ENCODE measurements at regions not wholly inside any gene's neighbourhood (a gene's known extent, or its start where the extent isn't known, plus 50 kb on each side); places are given as distances from the start of the nearest gene placed in this dataset.

GRCh38 chr12:42846782-42847181 lies 257.2 kb upstream of the PRICKLE1 start:
- Histone ChIP-seq H3K4me1 (ENCODE audit: control insufficient read depth, insufficient read depth, low read length, poor library complexity, severe bottlenecking) (no peaks in the 10 kb centered on the region), H3K9me3 (ENCODE audit: control insufficient read depth, low read length) (no peaks in the 10 kb centered on the region), H3K36me3 (ENCODE audit: control insufficient read depth, insufficient read depth, low read length) (no peaks in the 10 kb centered on the region), H3K27ac (ENCODE audit: low read depth, low read length, severe bottlenecking) (no peak overlapping the region), H3K4me3 (ENCODE audit: extremely low read depth, insufficient read depth, low read length, poor library complexity, severe bottlenecking) (no peak overlapping the region)
- no CpG with 5 or more reads among the region's 1 CpG for WGBS, 2 experiments (ENCODE audit: insufficient coverage in 2 of 2)

GRCh38 chr12:42834062-42834461 lies 244.5 kb upstream of the PRICKLE1 start:
- no peaks in the 10 kb centered on the region for H3K4me1 ChIP-seq (ENCODE audit: control insufficient read depth, insufficient read depth, low read length, poor library complexity, severe bottlenecking)
- H3K4me3 ChIP-seq (ENCODE audit: extremely low read depth, insufficient read depth, low read length, poor library complexity, severe bottlenecking): no peak overlapping the region
- WGBS, 2 experiments (ENCODE audit: insufficient coverage in 2 of 2): 89 to 94% methylated on average over 2 of the region's 2 CpGs
- H3K27ac ChIP-seq (ENCODE audit: low read depth, low read length, severe bottlenecking): no peak overlapping the region
- H3K36me3 ChIP-seq (ENCODE audit: control insufficient read depth, insufficient read depth, low read length): no peaks in the 10 kb centered on the region
- H3K9me3 ChIP-seq (ENCODE audit: control insufficient read depth, low read length): peaks cover 4% of the 10 kb centered on the region

DNA sequence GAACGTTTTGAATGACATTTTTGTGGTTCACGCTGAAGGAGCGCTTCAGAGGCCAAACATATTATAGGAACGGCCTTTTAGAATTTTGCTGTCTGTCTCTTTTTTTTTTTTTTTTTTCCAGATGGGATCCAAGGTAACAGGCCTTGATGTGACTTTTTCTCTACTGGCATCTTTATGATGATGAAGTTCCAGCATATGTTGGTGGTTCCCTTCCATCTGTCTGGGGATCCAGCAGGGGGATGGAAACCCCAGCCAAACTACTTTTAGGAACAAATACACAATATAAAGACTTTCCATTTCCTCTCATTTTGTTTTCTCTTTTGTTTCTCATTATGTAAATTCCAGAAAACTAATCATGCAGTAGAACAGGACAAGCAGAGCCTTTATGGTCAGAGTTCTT lies 239.3 kb upstream of the PRICKLE1 start:
- 95 to 100% methylated on average over 4 of the region's 4 CpGs for WGBS, 2 experiments (ENCODE audit: insufficient coverage in 2 of 2)
- Histone ChIP-seq H3K4me1 (ENCODE audit: control insufficient read depth, insufficient read depth, low read length, poor library complexity, severe bottlenecking) (no peaks in the 10 kb centered on the region), H3K9me3 (ENCODE audit: control insufficient read depth, low read length) (no peaks in the 10 kb centered on the region), H3K36me3 (ENCODE audit: control insufficient read depth, insufficient read depth, low read length) (no peaks in the 10 kb centered on the region), H3K27ac (ENCODE audit: low read depth, low read length, severe bottlenecking) (no peak overlapping the region), H3K4me3 (ENCODE audit: extremely low read depth, insufficient read depth, low read length, poor library complexity, severe bottlenecking) (no peak overlapping the region)

- H3K4me1 ChIP-seq (ENCODE audit: control insufficient read depth, insufficient read depth, low read length, poor library complexity, severe bottlenecking): no peaks in the 10 kb centered on the region
- H3K9me3 ChIP-seq (ENCODE audit: control insufficient read depth, low read length): no peaks in the 10 kb centered on the region
- H3K36me3 ChIP-seq (ENCODE audit: control insufficient read depth, insufficient read depth, low read length): no peaks in the 10 kb centered on the region
- WGBS, 2 experiments (ENCODE audit: insufficient coverage in 2 of 2): no CpG with 5 or more reads among the region's 2 CpGs
- H3K27ac ChIP-seq (ENCODE audit: low read depth, low read length, severe bottlenecking): no peak overlapping the region
- no peak overlapping the region for H3K4me3 ChIP-seq (ENCODE audit: extremely low read depth, insufficient read depth, low read length, poor library complexity, severe bottlenecking)
Observed at GRCh38 chr12:42824327-42824726, 234.8 kb upstream of the PRICKLE1 start.

DNA sequence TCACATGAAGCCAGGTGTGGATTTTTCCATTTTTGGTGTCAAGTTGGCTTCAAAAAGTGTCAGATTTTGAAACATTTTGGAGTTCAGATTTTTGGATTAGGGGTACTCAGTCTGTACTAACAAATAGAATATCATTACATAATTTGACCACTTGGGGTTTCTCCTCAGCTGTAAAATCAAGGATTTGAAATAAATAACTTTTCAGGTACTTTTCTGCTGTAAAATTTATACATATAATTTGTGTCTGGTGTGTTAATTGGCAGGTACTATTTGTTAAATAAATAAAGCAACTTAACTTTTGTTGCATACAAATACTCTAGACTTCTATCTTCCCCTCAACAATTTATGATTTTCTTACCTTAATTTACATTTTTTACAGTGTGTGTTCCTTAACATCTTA lies 234.1 kb upstream of the PRICKLE1 start:
- Histone ChIP-seq H3K4me3 (ENCODE audit: extremely low read depth, insufficient read depth, low read length, poor library complexity, severe bottlenecking) (no peak overlapping the region), H3K36me3 (ENCODE audit: control insufficient read depth, insufficient read depth, low read length) (no peaks in the 10 kb centered on the region), H3K4me1 (ENCODE audit: control insufficient read depth, insufficient read depth, low read length, poor library complexity, severe bottlenecking) (no peaks in the 10 kb centered on the region), H3K9me3 (ENCODE audit: control insufficient read depth, low read length) (no peaks in the 10 kb centered on the region), H3K27ac (ENCODE audit: low read depth, low read length, severe bottlenecking) (no peak overlapping the region)

DNA sequence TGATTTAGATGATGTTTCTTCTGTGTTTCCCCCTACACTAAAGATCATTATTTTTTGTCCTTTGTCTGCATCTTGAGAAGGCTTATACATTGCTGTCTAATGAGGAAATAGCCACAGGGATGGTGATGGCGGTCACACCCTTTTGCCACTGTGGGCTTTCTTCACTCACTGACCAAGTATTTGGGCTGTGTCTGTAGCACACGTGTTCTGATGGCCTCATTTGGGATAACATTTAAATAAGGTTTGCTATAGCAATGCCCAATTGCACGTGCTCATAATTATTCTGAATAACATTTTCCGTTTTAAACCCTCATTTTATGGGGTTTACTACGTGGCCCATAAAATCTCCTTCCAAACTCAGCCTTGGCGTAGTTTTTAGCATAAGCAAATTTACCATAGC lies 230.3 kb upstream of the PRICKLE1 start:
- no peaks in the 10 kb centered on the region for H3K36me3 ChIP-seq (ENCODE audit: control insufficient read depth, insufficient read depth, low read length)
- WGBS, 2 experiments (ENCODE audit: insufficient coverage in 2 of 2): 72 to 92% methylated on average over 4 to 5 of the region's 6 CpGs
- no peaks in the 10 kb centered on the region for H3K4me1 ChIP-seq (ENCODE audit: control insufficient read depth, insufficient read depth, low read length, poor library complexity, severe bottlenecking)
- H3K9me3 ChIP-seq (ENCODE audit: control insufficient read depth, low read length): no peaks in the 10 kb centered on the region
- H3K4me3 ChIP-seq (ENCODE audit: extremely low read depth, insufficient read depth, low read length, poor library complexity, severe bottlenecking): no peak overlapping the region
- H3K27ac ChIP-seq (ENCODE audit: low read depth, low read length, severe bottlenecking): no peak overlapping the region

- H3K36me3 ChIP-seq (ENCODE audit: control insufficient read depth, insufficient read depth, low read length): no peaks in the 10 kb centered on the region
- 84 to 93% methylated on average over 2 of the region's 2 CpGs for WGBS, 2 experiments (ENCODE audit: insufficient coverage in 2 of 2)
- no peaks in the 10 kb centered on the region for H3K4me1 ChIP-seq (ENCODE audit: control insufficient read depth, insufficient read depth, low read length, poor library complexity, severe bottlenecking)
- no peaks in the 10 kb centered on the region for H3K9me3 ChIP-seq (ENCODE audit: control insufficient read depth, low read length)
- no peak overlapping the region for H3K27ac ChIP-seq (ENCODE audit: low read depth, low read length, severe bottlenecking)
- H3K4me3 ChIP-seq (ENCODE audit: extremely low read depth, insufficient read depth, low read length, poor library complexity, severe bottlenecking): no peak overlapping the region
Observed at GRCh38 chr12:42815068-42815467, 225.5 kb upstream of the PRICKLE1 start.

DNA sequence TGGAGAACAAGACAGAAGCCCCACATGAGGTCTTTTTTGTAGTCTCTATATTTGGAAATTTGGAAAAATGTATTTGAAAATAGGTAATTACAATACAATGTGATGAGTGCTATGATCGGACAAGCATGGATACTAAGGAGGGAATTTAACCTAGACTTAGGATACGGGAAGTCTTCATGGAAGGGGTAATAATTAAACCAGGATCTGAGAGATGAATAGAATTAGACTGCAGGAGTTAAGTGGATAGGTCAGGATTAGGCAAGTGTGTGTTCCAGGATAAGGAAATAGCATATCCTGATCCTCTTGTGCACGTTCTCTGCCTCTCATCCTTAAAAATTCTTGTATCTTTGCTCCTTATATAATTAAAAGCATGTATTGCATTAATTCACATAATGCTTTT lies 223.3 kb upstream of the PRICKLE1 start:
- WGBS, 2 experiments (ENCODE audit: insufficient coverage in 2 of 2): 94 to 96% methylated on average over 2 of the region's 3 CpGs
- no peak overlapping the region for H3K27ac ChIP-seq (ENCODE audit: low read depth, low read length, severe bottlenecking)
- no peaks in the 10 kb centered on the region for H3K9me3 ChIP-seq (ENCODE audit: control insufficient read depth, low read length)
- H3K4me3 ChIP-seq (ENCODE audit: extremely low read depth, insufficient read depth, low read length, poor library complexity, severe bottlenecking): no peak overlapping the region
- H3K36me3 ChIP-seq (ENCODE audit: control insufficient read depth, insufficient read depth, low read length): no peaks in the 10 kb centered on the region
- H3K4me1 ChIP-seq (ENCODE audit: control insufficient read depth, insufficient read depth, low read length, poor library complexity, severe bottlenecking): peaks cover 10% of the 10 kb centered on the region

DNA sequence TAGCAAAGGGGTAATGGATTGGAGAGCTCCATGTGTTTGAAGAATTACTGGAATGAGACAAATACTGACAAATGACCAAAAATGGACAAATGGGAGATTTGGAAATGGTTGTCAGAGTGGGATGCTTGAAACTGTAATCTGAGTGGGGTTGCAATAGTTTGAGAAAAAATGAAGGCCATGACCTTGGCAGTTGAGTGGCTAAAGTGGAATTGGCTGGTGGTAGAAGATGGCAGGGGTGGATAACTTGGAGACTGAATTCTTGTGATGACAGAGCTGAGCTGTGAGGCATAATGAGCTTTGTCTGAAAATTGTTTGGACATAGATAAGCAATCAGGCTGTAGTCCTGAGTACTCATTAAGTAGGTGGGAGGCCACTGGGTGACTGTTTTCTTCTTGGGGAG lies 222.5 kb upstream of the PRICKLE1 start:
- Histone ChIP-seq H3K36me3 (ENCODE audit: control insufficient read depth, insufficient read depth, low read length) (no peaks in the 10 kb centered on the region), H3K4me3 (ENCODE audit: extremely low read depth, insufficient read depth, low read length, poor library complexity, severe bottlenecking) (no peak overlapping the region), H3K4me1 (ENCODE audit: control insufficient read depth, insufficient read depth, low read length, poor library complexity, severe bottlenecking) (peaks cover 16% of the 10 kb centered on the region), H3K9me3 (ENCODE audit: control insufficient read depth, low read length) (no peaks in the 10 kb centered on the region), H3K27ac (ENCODE audit: low read depth, low read length, severe bottlenecking) (no peak overlapping the region)

DNA sequence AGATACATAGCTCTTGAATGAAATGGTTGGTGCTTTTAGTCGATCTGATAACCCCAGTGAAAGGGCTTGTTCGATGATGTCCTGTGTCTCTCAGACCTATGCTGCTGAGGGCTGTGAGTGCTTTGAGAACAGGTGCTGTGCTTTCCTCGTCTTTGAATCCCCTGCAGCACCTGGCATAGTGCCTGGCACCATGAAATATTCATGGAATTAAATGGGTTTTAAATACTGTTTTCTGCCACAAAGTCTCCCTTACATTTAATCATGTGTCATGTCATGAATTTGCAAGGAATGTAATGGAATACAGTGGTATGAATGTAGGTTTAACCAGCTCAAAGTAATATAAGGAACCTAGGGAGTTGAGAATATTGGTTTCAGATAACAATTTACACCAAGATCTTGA lies 220.5 kb upstream of the PRICKLE1 start:
- 70 to 95% methylated on average over 2 of the region's 3 CpGs for WGBS, 2 experiments (ENCODE audit: insufficient coverage in 2 of 2)

DNA sequence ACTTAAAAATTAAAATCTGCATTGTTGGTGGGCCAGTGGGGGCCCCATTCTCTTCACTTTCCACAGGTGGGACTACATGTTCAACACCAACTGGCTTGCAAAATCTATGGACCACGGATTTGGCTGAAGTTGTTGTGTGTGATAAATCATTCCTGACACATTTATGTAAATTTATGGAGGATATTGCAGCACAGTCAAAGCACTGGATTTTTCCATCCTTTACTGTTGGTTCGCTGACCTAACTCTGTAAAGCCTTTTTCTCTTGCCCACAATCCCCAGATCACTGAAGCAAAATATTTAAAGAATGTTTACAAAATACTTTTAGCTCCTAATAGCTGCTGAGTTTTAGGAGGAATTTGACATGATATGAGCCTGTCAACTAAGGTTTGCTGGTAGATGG lies 219.7 kb upstream of the PRICKLE1 start:
- WGBS, 2 experiments (ENCODE audit: insufficient coverage in 2 of 2): no CpG with 5 or more reads among the region's 2 CpGs

More for the DNA sequence above, 220.5 kb upstream of the PRICKLE1 start:
- Histone ChIP-seq H3K9me3 (ENCODE audit: control insufficient read depth, low read length) (no peaks in the 10 kb centered on the region), H3K4me1 (ENCODE audit: control insufficient read depth, insufficient read depth, low read length, poor library complexity, severe bottlenecking) (peaks cover 16% of the 10 kb centered on the region), H3K36me3 (ENCODE audit: control insufficient read depth, insufficient read depth, low read length) (no peaks in the 10 kb centered on the region), H3K27ac (ENCODE audit: low read depth, low read length, severe bottlenecking) (no peak overlapping the region), H3K4me3 (ENCODE audit: extremely low read depth, insufficient read depth, low read length, poor library complexity, severe bottlenecking) (no peak overlapping the region)

GRCh38 chr12:42807766-42808165 lies 218.2 kb upstream of the PRICKLE1 start:
- 84 to 89% methylated on average over 2 of the region's 3 CpGs for WGBS, 2 experiments (ENCODE audit: insufficient coverage in 2 of 2)
- Histone ChIP-seq H3K36me3 (ENCODE audit: control insufficient read depth, insufficient read depth, low read length) (no peaks in the 10 kb centered on the region), H3K4me1 (ENCODE audit: control insufficient read depth, insufficient read depth, low read length, poor library complexity, severe bottlenecking) (peaks cover 16% of the 10 kb centered on the region), H3K27ac (ENCODE audit: low read depth, low read length, severe bottlenecking) (no peak overlapping the region), H3K9me3 (ENCODE audit: control insufficient read depth, low read length) (no peaks in the 10 kb centered on the region), H3K4me3 (ENCODE audit: extremely low read depth, insufficient read depth, low read length, poor library complexity, severe bottlenecking) (no peak overlapping the region)

More for the DNA sequence above, 219.7 kb upstream of the PRICKLE1 start:
- no peak overlapping the region for H3K4me3 ChIP-seq (ENCODE audit: extremely low read depth, insufficient read depth, low read length, poor library complexity, severe bottlenecking)
- no peaks in the 10 kb centered on the region for H3K36me3 ChIP-seq (ENCODE audit: control insufficient read depth, insufficient read depth, low read length)
- H3K4me1 ChIP-seq (ENCODE audit: control insufficient read depth, insufficient read depth, low read length, poor library complexity, severe bottlenecking): peaks cover 16% of the 10 kb centered on the region
- no peaks in the 10 kb centered on the region for H3K9me3 ChIP-seq (ENCODE audit: control insufficient read depth, low read length)
- no peak overlapping the region for H3K27ac ChIP-seq (ENCODE audit: low read depth, low read length, severe bottlenecking)

Data from mesodermal cell (in vitro differentiated cells).